SH-SY5Y (cell line): ENCODE measurements at regions not wholly inside any gene's neighbourhood (a gene's known extent, or its start where the extent isn't known, plus 50 kb on each side); places are given as distances from the start of the nearest gene placed in this dataset.

Experiments used
- GATA2 ChIP-seq: IDR thresholded peaks from 2 replicates; pipeline ENCODE4 v1.6.1; 2011; ENCODE audit warnings: mild to moderate bottlenecking, low read depth, low read length
- GATA3 ChIP-seq: IDR thresholded peaks from 2 replicates; pipeline ENCODE4 v1.6.1; 2011; ENCODE audit warnings: low read depth, mild to moderate bottlenecking, low read length, moderate library complexity

GRCh38 chr6:43867246-43867645 lies 97.2 kb downstream of the VEGFA start:
- TF ChIP-seq GATA2 (no peak), GATA3 (no peak)
